H9 (cell line): ENCODE measurements at regions not wholly inside any gene's neighbourhood (a gene's known extent, or its start where the extent isn't known, plus 50 kb on each side); places are given as distances from the start of the nearest gene placed in this dataset.
A peak's percentile ranks its signal among the peaks of the same experiment; 100 is the strongest.

ENCODE experiments used
- DNase-seq: peaks from one replicate; pipeline ENCODE4 v3.0.0-alpha.2; 2017
- H2AFZ ChIP-seq: one replicate; pipeline ENCODE4 v1.6.1; 2013; ENCODE audit warnings: mild to moderate bottlenecking, low read length, control low read depth, moderate library complexity
- H2AK5ac ChIP-seq: 2 replicates; pipeline ENCODE4 v1.6.1; 2013; ENCODE audit warnings: low read length, control low read depth, mixed read lengths; ENCODE audit not compliant: insufficient read length
- H2BK120ac ChIP-seq: one replicate; pipeline ENCODE4 v1.6.1; 2013; ENCODE audit warnings: low read depth, mild to moderate bottlenecking, low read length, control low read depth, inconsistent platforms; ENCODE audit not compliant: poor library complexity, severe bottlenecking
- H2BK12ac ChIP-seq: 2 replicates; pipeline ENCODE4 v1.6.1; 2013; ENCODE audit warnings: low read length, control low read depth, mixed read lengths, low read depth; ENCODE audit not compliant: insufficient read length
- H2BK15ac ChIP-seq: 2 replicates; pipeline ENCODE4 v1.6.1; 2013; ENCODE audit warnings: low read depth, low read length, control low read depth
- H2BK20ac ChIP-seq: one replicate; pipeline ENCODE4 v1.6.1; 2013; ENCODE audit warnings: low read depth, mild to moderate bottlenecking, low read length, control low read depth, inconsistent platforms; ENCODE audit not compliant: poor library complexity, severe bottlenecking
- H2BK5ac ChIP-seq: 2 replicates; pipeline ENCODE4 v1.6.1; 2013; ENCODE audit warnings: low read length, control low read depth, mixed read lengths; ENCODE audit not compliant: insufficient read length
- H3K14ac ChIP-seq: 2 replicates; pipeline ENCODE4 v1.6.1; 2013; ENCODE audit warnings: low read length, control low read depth; ENCODE audit not compliant: insufficient read depth
- H3K18ac ChIP-seq: 2 replicates; pipeline ENCODE4 v1.6.1; 2013; ENCODE audit warnings: low read depth, mild to moderate bottlenecking, mixed read lengths, low read length, control low read depth; ENCODE audit not compliant: insufficient read length
- H3K23ac ChIP-seq: 2 replicates; pipeline ENCODE4 v1.6.1; 2013; ENCODE audit warnings: low read length, control low read depth, mixed read lengths, low read depth; ENCODE audit not compliant: insufficient read length
- H3K23me2 ChIP-seq: 2 replicates; pipeline ENCODE4 v1.6.1; 2013; ENCODE audit warnings: low read depth, mild to moderate bottlenecking, mixed read lengths, low read length, control low read depth; ENCODE audit not compliant: insufficient read length, poor library complexity, severe bottlenecking
- H3K27ac ChIP-seq: 2 replicates; pipeline ENCODE4 v1.5.1; 2013; ENCODE audit warnings: low read length, control low read depth, mixed read lengths, low read depth; ENCODE audit not compliant: insufficient read length
- H3K27me3 ChIP-seq: 2 replicates; pipeline ENCODE4 v1.6.1; 2013; ENCODE audit warnings: low read length, control low read depth, inconsistent platforms; ENCODE audit not compliant: insufficient read depth
- H3K4ac ChIP-seq: 2 replicates; pipeline ENCODE4 v1.6.1; 2013; ENCODE audit warnings: low read depth, mild to moderate bottlenecking, control low read depth, inconsistent platforms, low read length, moderate library complexity
- H3K4me1 ChIP-seq: 2 replicates; pipeline ENCODE4 v1.6.1; 2013; ENCODE audit warnings: low read length, control low read depth, inconsistent platforms; ENCODE audit not compliant: insufficient read depth
- H3K4me2 ChIP-seq: 2 replicates; pipeline ENCODE4 v1.6.1; 2013; ENCODE audit warnings: low read length, control low read depth, mixed read lengths; ENCODE audit not compliant: insufficient read length, insufficient read depth
- H3K56ac ChIP-seq: 2 replicates; pipeline ENCODE4 v1.6.1; 2013; ENCODE audit warnings: low read depth, mild to moderate bottlenecking, mixed read lengths, low read length, control low read depth; ENCODE audit not compliant: insufficient read length
- H3K79me1 ChIP-seq: 2 replicates; pipeline ENCODE4 v1.6.1; 2013; ENCODE audit warnings: low read depth, mild to moderate bottlenecking, moderate library complexity, low read length, control low read depth, inconsistent platforms; ENCODE audit not compliant: insufficient read depth, poor library complexity, severe bottlenecking
- H3K79me2 ChIP-seq: 2 replicates; pipeline ENCODE4 v1.6.1; 2013; ENCODE audit warnings: low read length, control low read depth, inconsistent platforms; ENCODE audit not compliant: insufficient read depth
- H3K9ac ChIP-seq: 2 replicates; pipeline ENCODE4 v1.6.1; 2013; ENCODE audit warnings: low read length, control low read depth, mixed read lengths; ENCODE audit not compliant: insufficient read length; ENCODE audit errors: extremely low read depth
- H3K9me3 ChIP-seq: one replicate; pipeline ENCODE4 v1.6.1; 2013; ENCODE audit warnings: low read depth, low read length, inconsistent platforms; ENCODE audit not compliant: control insufficient read depth
- H3T11ph ChIP-seq: one replicate; pipeline ENCODE4 v1.6.1; 2013; ENCODE audit warnings: mild to moderate bottlenecking, low read length, control low read depth, inconsistent platforms
- H4K20me1 ChIP-seq: one replicate; pipeline ENCODE4 v1.6.1; 2013; ENCODE audit not compliant: control insufficient read depth, insufficient read length, insufficient read depth
- H4K5ac ChIP-seq: 2 replicates; pipeline ENCODE4 v1.6.1; 2013; ENCODE audit warnings: low read depth, mild to moderate bottlenecking, mixed read lengths, low read length, control low read depth; ENCODE audit not compliant: insufficient read length
- H4K8ac ChIP-seq: replicated peaks from 2 replicates; pipeline ENCODE4 v1.6.1; 2013; ENCODE audit warnings: low read length, control low read depth, mixed read lengths, low read depth; ENCODE audit not compliant: insufficient read length
- H4K91ac ChIP-seq: 2 replicates; pipeline ENCODE4 v1.6.1; 2013; ENCODE audit warnings: low read depth, mild to moderate bottlenecking, moderate library complexity, mixed read lengths, low read length, control low read depth; ENCODE audit not compliant: insufficient read length
- H3K27ac Mint-ChIP-seq, 3 experiments: 2 replicates in 2 of 3; 3 replicates in 1 of 3; pipeline ENCODE4 v1.8.0; 2020 to 2021; ENCODE audit warnings: mixed read lengths in 3 of 3, mild to moderate bottlenecking in 1 of 3, moderate library complexity in 1 of 3
- H3K27me3 Mint-ChIP-seq: 2 replicates; pipeline ENCODE4 v1.8.0; 2021; ENCODE audit warnings: low read depth, mild to moderate bottlenecking, moderate library complexity, mixed read lengths
- H3K36me3 Mint-ChIP-seq, 3 experiments: 2 replicates in 2 of 3; 3 replicates in 1 of 3; pipeline ENCODE4 v1.8.0; 2020 to 2021; ENCODE audit warnings: low read depth in 3 of 3, mixed read lengths in 3 of 3; ENCODE audit not compliant: insufficient read depth in 1 of 3
- H3K4me1 Mint-ChIP-seq, 2 experiments: 2 replicates each; pipeline ENCODE4 v1.8.0; 2020; ENCODE audit warnings: mixed read lengths in 2 of 2
- H3K4me3 Mint-ChIP-seq, 2 experiments: 2 replicates in 1 of 2; 3 replicates in 1 of 2; pipeline ENCODE4 v1.8.0; 2020 to 2021; ENCODE audit warnings: mild to moderate bottlenecking in 2 of 2, mixed read lengths in 2 of 2, moderate library complexity in 1 of 2
- H3K9me3 Mint-ChIP-seq, 2 experiments: 2 replicates in 1 of 2; 3 replicates in 1 of 2; pipeline ENCODE4 v1.8.0; 2020; ENCODE audit warnings: mild to moderate bottlenecking in 2 of 2, mixed read lengths in 2 of 2, moderate library complexity in 1 of 2
- WGBS: extraction: QIAGEN DNeasy Blood & Tissue Kit; methylation state at CpG from one replicate; pipeline ENCODE4 v1.1.7; 2013; ENCODE audit warnings: missing lambda C conversion rate, low lambda C conversion rate, mixed read lengths; ENCODE audit not compliant: insufficient read length; ENCODE audit errors: extremely low coverage; 5-methylcytosine and 5-hydroxymethylcytosine counted together
- TF ChIP-seq, protein P1 (sequence below): fragments of 200-600 bp; sonication (generic); conservative IDR thresholded peaks from 3 replicates; pipeline ENCODE4 v1.8.0; 2021; ENCODE audit warnings: antibody characterized with exemption, mild to moderate bottlenecking

DNA sequence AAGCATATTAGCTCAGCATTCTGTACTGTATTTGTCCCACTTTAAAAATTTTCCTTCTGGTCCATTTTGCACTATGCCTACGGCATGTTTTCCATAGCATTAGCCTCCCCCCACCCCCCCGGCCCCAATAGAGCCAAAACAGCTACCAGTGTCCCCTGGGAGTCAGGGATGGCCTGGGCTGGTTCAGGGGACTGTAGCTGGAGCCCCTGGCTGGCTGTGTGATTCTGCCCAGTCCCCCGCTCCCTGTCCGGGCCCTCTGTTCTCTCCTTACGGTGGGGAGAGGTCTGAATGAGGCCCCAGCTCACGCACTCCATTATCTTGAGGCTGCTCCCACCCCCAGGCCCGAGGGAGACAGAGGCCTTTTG, 70.1 kb downstream of the KLF15 start:
- Histone ChIP-seq H3T11ph (no peak overlapping the region), H3K4me1 (no peaks in the 10 kb centered on the region; the same call in 1 of the 2 replicates), H3K9me3 (no peaks in the 10 kb centered on the region), H3K9ac (no peak overlapping the region), H2BK120ac (no peak overlapping the region), H3K56ac (no peak overlapping the region), H3K4me2 (peak overlapping the region; percentile 66), H2BK12ac (no peak overlapping the region), H3K14ac (0 out of 2 replicates have a peak overlapping the region, but pooled peaks have one; percentile 23), H3K23me2 (peaks cover 15% of the 10 kb centered on the region), H2AFZ (no peak overlapping the region), H3K4ac (no peak overlapping the region), H3K79me1 (no peaks in the 10 kb centered on the region), H2BK15ac (no peak overlapping the region), H4K20me1 (no peaks in the 10 kb centered on the region), H2BK20ac (no peak overlapping the region), H3K27ac (no peak overlapping the region), H2AK5ac (no peak overlapping the region), H3K18ac (no peak overlapping the region), H3K79me2 (no peaks in the 10 kb centered on the region), H4K5ac (no peak overlapping the region), H3K27me3 (no peaks in the 10 kb centered on the region; the same call in 1 of the 2 replicates), H4K91ac (no peak overlapping the region), H3K23ac (no peak overlapping the region), H2BK5ac (no peak overlapping the region), H4K8ac (no peak overlapping the region)
- peaks cover 51% of the 10 kb centered on the region for H3K27me3 Mint-ChIP-seq
- peaks cover 0 to 4% (median 0%) of the 10 kb centered on the region in 3 experiments; a peak in 2 of 7 replicates for H3K36me3 Mint-ChIP-seq
- peaks cover 0 to 4% of the 10 kb centered on the region in 2 experiments; a peak in 2 of 5 replicates for H3K9me3 Mint-ChIP-seq
- no peak overlapping the region for H3K27ac Mint-ChIP-seq
- TF ChIP-seq, protein P1, sequence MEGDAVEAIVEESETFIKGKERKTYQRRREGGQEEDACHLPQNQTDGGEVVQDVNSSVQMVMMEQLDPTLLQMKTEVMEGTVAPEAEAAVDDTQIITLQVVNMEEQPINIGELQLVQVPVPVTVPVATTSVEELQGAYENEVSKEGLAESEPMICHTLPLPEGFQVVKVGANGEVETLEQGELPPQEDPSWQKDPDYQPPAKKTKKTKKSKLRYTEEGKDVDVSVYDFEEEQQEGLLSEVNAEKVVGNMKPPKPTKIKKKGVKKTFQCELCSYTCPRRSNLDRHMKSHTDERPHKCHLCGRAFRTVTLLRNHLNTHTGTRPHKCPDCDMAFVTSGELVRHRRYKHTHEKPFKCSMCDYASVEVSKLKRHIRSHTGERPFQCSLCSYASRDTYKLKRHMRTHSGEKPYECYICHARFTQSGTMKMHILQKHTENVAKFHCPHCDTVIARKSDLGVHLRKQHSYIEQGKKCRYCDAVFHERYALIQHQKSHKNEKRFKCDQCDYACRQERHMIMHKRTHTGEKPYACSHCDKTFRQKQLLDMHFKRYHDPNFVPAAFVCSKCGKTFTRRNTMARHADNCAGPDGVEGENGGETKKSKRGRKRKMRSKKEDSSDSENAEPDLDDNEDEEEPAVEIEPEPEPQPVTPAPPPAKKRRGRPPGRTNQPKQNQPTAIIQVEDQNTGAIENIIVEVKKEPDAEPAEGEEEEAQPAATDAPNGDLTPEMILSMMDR = no peak
- H3K4me1 Mint-ChIP-seq = peaks cover 35 to 40% of the 10 kb centered on the region in 2 experiments
- no peak for DNase-seq
- no CpG with 5 or more reads among the region's 7 CpGs for WGBS
- peak overlapping the region; percentile 63 to 76 for H3K4me3 Mint-ChIP-seq
